ENCODE measurements at regions not wholly inside any gene's neighbourhood (a gene's known extent, or its start where the extent isn't known, plus 50 kb on each side); places are given as distances from the start of the nearest gene placed in this dataset.

- WGBS (ENCODE audit: insufficient coverage): no CpG with 5 or more reads among the region's 1 CpG
- Histone ChIP-seq H3K36me3 (ENCODE audit: control insufficient read depth in 4 of 4, insufficient read depth in 4 of 4, low read length in 3 of 4) (no peaks in the 10 kb centered on the region), H3K9me3 (ENCODE audit: control extremely low read depth in 1 of 5, control insufficient read depth in 4 of 5, insufficient read depth in 2 of 5, low read depth in 1 of 5, low read length in 4 of 5) (peaks cover 0 to 11% (median 0%) of the 10 kb centered on the region in 5 experiments), H3K4me3 (ENCODE audit: control insufficient read depth in 1 of 7, extremely low read depth in 1 of 7, insufficient read depth in 4 of 7, low read depth in 2 of 7, low read length in 6 of 7) (no peak overlapping the region), H3K27me3 (replicated peaks in 2 of 5; ENCODE audit: control insufficient read depth in 4 of 5, insufficient read depth in 5 of 5, low read length in 4 of 5) (no peaks in the 10 kb centered on the region), H3K4me1 (ENCODE audit: control extremely low read depth in 1 of 4, control insufficient read depth in 4 of 4, insufficient read depth in 4 of 4, low read length in 3 of 4) (no peaks in the 10 kb centered on the region), H3K27ac (ENCODE audit: insufficient read depth in 1 of 2, low read depth in 1 of 2, low read length in 2 of 2, poor library complexity in 1 of 2, severe bottlenecking in 2 of 2) (no peak overlapping the region)
- CTCF ChIA-PET: no interaction called here
- POLR2A ChIA-PET: no interaction called here
- DNase-seq: no peak
Measured at GRCh38 chr1:60458111-60458510, 384.5 kb upstream of the C1orf87 start.

DNA sequence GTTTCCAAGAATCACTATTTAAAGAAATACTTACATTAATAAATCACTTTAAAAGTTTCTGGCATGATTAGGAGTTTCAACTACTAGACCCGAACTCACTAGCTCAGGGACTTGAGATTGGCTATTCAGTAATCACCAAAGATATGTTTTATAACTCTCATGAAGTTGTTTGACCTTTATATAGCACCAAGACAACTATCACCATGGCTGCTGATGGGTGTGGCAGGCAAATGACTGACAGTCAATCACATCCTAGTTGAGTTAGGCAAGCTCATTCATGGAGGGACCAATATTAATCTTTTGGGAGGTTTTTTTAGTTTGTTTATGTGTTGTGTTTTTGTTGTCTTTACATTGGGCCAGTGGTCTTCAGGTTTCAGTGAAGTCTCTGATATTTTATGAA, 376.3 kb upstream of the C1orf87 start:
- H3K27ac ChIP-seq (ENCODE audit: insufficient read depth in 1 of 2, low read depth in 1 of 2, low read length in 2 of 2, poor library complexity in 1 of 2, severe bottlenecking in 2 of 2): no peak overlapping the region
- no peak overlapping the region for H3K4me3 ChIP-seq (ENCODE audit: control insufficient read depth in 1 of 7, extremely low read depth in 1 of 7, insufficient read depth in 4 of 7, low read depth in 2 of 7, low read length in 6 of 7)
- peaks cover 0 to 5% (median 0%) of the 10 kb centered on the region in 5 experiments for H3K9me3 ChIP-seq (ENCODE audit: control extremely low read depth in 1 of 5, control insufficient read depth in 4 of 5, insufficient read depth in 2 of 5, low read depth in 1 of 5, low read length in 4 of 5)
- no peaks in the 10 kb centered on the region for H3K4me1 ChIP-seq (ENCODE audit: control extremely low read depth in 1 of 4, control insufficient read depth in 4 of 4, insufficient read depth in 4 of 4, low read length in 3 of 4)
- no peaks in the 10 kb centered on the region for H3K36me3 ChIP-seq (ENCODE audit: control insufficient read depth in 4 of 4, insufficient read depth in 4 of 4, low read length in 3 of 4)
- no peaks in the 10 kb centered on the region for H3K27me3 ChIP-seq (replicated peaks in 2 of 5; ENCODE audit: control insufficient read depth in 4 of 5, insufficient read depth in 5 of 5, low read length in 4 of 5)
- WGBS (ENCODE audit: insufficient coverage): no CpG with 5 or more reads among the region's 1 CpG
- ChIA-PET CTCF (no interaction called here), POLR2A (interaction anchor here (0.6 kb wide), 1 partner anchor 291 kb away, joined by 3 read pairs; no protein-coding TSS in a partner anchor)
- no peak for DNase-seq

GRCh38 chr1:60448850-60449249, 375.3 kb upstream of the C1orf87 start:
- DNase-seq: no peak
- no peak overlapping the region for H3K27ac ChIP-seq (ENCODE audit: insufficient read depth in 1 of 2, low read depth in 1 of 2, low read length in 2 of 2, poor library complexity in 1 of 2, severe bottlenecking in 2 of 2)
- no peaks in the 10 kb centered on the region for H3K36me3 ChIP-seq (ENCODE audit: control insufficient read depth in 4 of 4, insufficient read depth in 4 of 4, low read length in 3 of 4)
- H3K9me3 ChIP-seq (ENCODE audit: control extremely low read depth in 1 of 5, control insufficient read depth in 4 of 5, insufficient read depth in 2 of 5, low read depth in 1 of 5, low read length in 4 of 5): peaks cover 0 to 2% (median 0%) of the 10 kb centered on the region in 5 experiments
- no peaks in the 10 kb centered on the region for H3K27me3 ChIP-seq (replicated peaks in 2 of 5; ENCODE audit: control insufficient read depth in 4 of 5, insufficient read depth in 5 of 5, low read length in 4 of 5)
- no CpG with 5 or more reads among the region's 1 CpG for WGBS (ENCODE audit: insufficient coverage)
- ChIA-PET CTCF (no interaction called here), POLR2A (no interaction called here)
- H3K4me3 ChIP-seq (ENCODE audit: control insufficient read depth in 1 of 7, extremely low read depth in 1 of 7, insufficient read depth in 4 of 7, low read depth in 2 of 7, low read length in 6 of 7): no peak overlapping the region
- H3K4me1 ChIP-seq (ENCODE audit: control extremely low read depth in 1 of 4, control insufficient read depth in 4 of 4, insufficient read depth in 4 of 4, low read length in 3 of 4): no peaks in the 10 kb centered on the region

- DNase-seq: no peak
- Histone ChIP-seq H3K9me3 (ENCODE audit: control extremely low read depth in 1 of 5, control insufficient read depth in 4 of 5, insufficient read depth in 2 of 5, low read depth in 1 of 5, low read length in 4 of 5) (peaks cover 0 to 2% (median 0%) of the 10 kb centered on the region in 5 experiments), H3K36me3 (ENCODE audit: control insufficient read depth in 4 of 4, insufficient read depth in 4 of 4, low read length in 3 of 4) (no peaks in the 10 kb centered on the region), H3K4me1 (ENCODE audit: control extremely low read depth in 1 of 4, control insufficient read depth in 4 of 4, insufficient read depth in 4 of 4, low read length in 3 of 4) (no peaks in the 10 kb centered on the region), H3K4me3 (ENCODE audit: control insufficient read depth in 1 of 7, extremely low read depth in 1 of 7, insufficient read depth in 4 of 7, low read depth in 2 of 7, low read length in 6 of 7) (no peak overlapping the region), H3K27ac (ENCODE audit: insufficient read depth in 1 of 2, low read depth in 1 of 2, low read length in 2 of 2, poor library complexity in 1 of 2, severe bottlenecking in 2 of 2) (no peak overlapping the region), H3K27me3 (replicated peaks in 2 of 5; ENCODE audit: control insufficient read depth in 4 of 5, insufficient read depth in 5 of 5, low read length in 4 of 5) (no peaks in the 10 kb centered on the region)
- CTCF ChIA-PET: no interaction called here
- WGBS (ENCODE audit: insufficient coverage): 100% methylated on average over 1 of the region's 1 CpG
- POLR2A ChIA-PET: no interaction called here
Measured at GRCh38 chr1:60444680-60445079, 371.1 kb upstream of the C1orf87 start.

DNA sequence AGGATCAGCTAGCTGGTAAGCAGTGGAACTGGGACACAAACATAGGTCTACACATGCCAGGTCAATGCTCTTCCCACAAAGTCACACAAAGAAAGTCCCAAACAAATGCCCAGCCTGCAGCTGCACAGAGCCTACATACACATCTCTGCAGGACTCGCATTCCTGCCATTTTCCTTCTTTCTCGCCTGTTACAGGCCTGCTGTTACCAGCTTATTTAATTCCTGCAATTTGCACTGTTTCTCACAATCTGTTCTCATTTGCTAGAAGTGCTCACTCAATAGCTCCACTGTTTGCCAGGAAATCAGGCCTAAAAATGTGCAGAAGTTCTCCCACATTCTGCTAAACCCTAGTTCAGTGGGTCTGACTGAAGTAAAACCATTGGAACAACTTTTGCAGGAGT, 362.6 kb upstream of the C1orf87 start:
- no peak overlapping the region for H3K4me3 ChIP-seq (ENCODE audit: control insufficient read depth in 1 of 7, extremely low read depth in 1 of 7, insufficient read depth in 4 of 7, low read depth in 2 of 7, low read length in 6 of 7)
- H3K4me1 ChIP-seq (ENCODE audit: control extremely low read depth in 1 of 4, control insufficient read depth in 4 of 4, insufficient read depth in 4 of 4, low read length in 3 of 4): no peaks in the 10 kb centered on the region
- DNase-seq: no peak
- WGBS (ENCODE audit: insufficient coverage): 93% methylated on average over 2 of the region's 2 CpGs
- H3K9me3 ChIP-seq (ENCODE audit: control extremely low read depth in 1 of 5, control insufficient read depth in 4 of 5, insufficient read depth in 2 of 5, low read depth in 1 of 5, low read length in 4 of 5): peaks cover 0 to 7% (median 6%) of the 10 kb centered on the region in 5 experiments
- POLR2A ChIA-PET: no interaction called here
- no peak overlapping the region for H3K27ac ChIP-seq (ENCODE audit: insufficient read depth in 1 of 2, low read depth in 1 of 2, low read length in 2 of 2, poor library complexity in 1 of 2, severe bottlenecking in 2 of 2)
- H3K27me3 ChIP-seq (replicated peaks in 2 of 5; ENCODE audit: control insufficient read depth in 4 of 5, insufficient read depth in 5 of 5, low read length in 4 of 5): no peaks in the 10 kb centered on the region
- CTCF ChIA-PET: no interaction called here
- no peaks in the 10 kb centered on the region for H3K36me3 ChIP-seq (ENCODE audit: control insufficient read depth in 4 of 4, insufficient read depth in 4 of 4, low read length in 3 of 4)

DNA sequence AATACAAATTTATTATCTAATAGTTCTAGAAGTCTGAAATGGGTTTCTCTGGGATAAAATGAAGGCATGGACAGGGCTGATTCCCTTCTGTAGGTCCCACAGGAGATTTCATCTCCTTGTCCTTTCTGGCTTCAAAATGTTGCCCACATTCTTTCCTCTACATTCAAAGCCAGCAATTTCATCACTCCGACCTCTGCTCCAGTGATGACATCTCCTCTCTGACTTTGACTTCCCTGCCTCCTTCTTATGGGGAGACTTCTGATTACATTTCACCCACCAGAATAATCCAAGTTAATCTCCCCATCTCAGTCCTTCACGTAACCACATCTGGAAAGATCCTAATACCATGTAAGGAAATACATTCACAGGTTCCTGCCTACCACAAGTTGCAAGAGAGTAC, 358.0 kb upstream of the C1orf87 start:
- CTCF ChIA-PET: no interaction called here
- no peak for DNase-seq

GRCh38 chr1:60430375-60430774, 356.8 kb upstream of the C1orf87 start:
- DNase-seq: no peak
- Histone ChIP-seq H3K36me3 (ENCODE audit: control insufficient read depth in 4 of 4, insufficient read depth in 4 of 4, low read length in 3 of 4) (no peaks in the 10 kb centered on the region), H3K27ac (ENCODE audit: insufficient read depth in 1 of 2, low read depth in 1 of 2, low read length in 2 of 2, poor library complexity in 1 of 2, severe bottlenecking in 2 of 2) (no peak overlapping the region), H3K4me3 (ENCODE audit: control insufficient read depth in 1 of 7, extremely low read depth in 1 of 7, insufficient read depth in 4 of 7, low read depth in 2 of 7, low read length in 6 of 7) (no peak overlapping the region), H3K27me3 (replicated peaks in 2 of 5; ENCODE audit: control insufficient read depth in 4 of 5, insufficient read depth in 5 of 5, low read length in 4 of 5) (no peaks in the 10 kb centered on the region), H3K9me3 (ENCODE audit: control extremely low read depth in 1 of 5, control insufficient read depth in 4 of 5, insufficient read depth in 2 of 5, low read depth in 1 of 5, low read length in 4 of 5) (peaks cover 0 to 7% (median 5%) of the 10 kb centered on the region in 5 experiments), H3K4me1 (ENCODE audit: control extremely low read depth in 1 of 4, control insufficient read depth in 4 of 4, insufficient read depth in 4 of 4, low read length in 3 of 4) (no peaks in the 10 kb centered on the region)
- ChIA-PET POLR2A (no interaction called here), CTCF (no interaction called here)
- WGBS (ENCODE audit: insufficient coverage): no CpG with 5 or more reads among the region's 2 CpGs

More for the DNA sequence above, 358.0 kb upstream of the C1orf87 start:
- Histone ChIP-seq H3K4me1 (ENCODE audit: control extremely low read depth in 1 of 4, control insufficient read depth in 4 of 4, insufficient read depth in 4 of 4, low read length in 3 of 4) (no peaks in the 10 kb centered on the region), H3K27ac (ENCODE audit: insufficient read depth in 1 of 2, low read depth in 1 of 2, low read length in 2 of 2, poor library complexity in 1 of 2, severe bottlenecking in 2 of 2) (no peak overlapping the region), H3K27me3 (replicated peaks in 2 of 5; ENCODE audit: control insufficient read depth in 4 of 5, insufficient read depth in 5 of 5, low read length in 4 of 5) (no peaks in the 10 kb centered on the region), H3K36me3 (ENCODE audit: control insufficient read depth in 4 of 4, insufficient read depth in 4 of 4, low read length in 3 of 4) (no peaks in the 10 kb centered on the region), H3K9me3 (ENCODE audit: control extremely low read depth in 1 of 5, control insufficient read depth in 4 of 5, insufficient read depth in 2 of 5, low read depth in 1 of 5, low read length in 4 of 5) (peaks cover 0 to 7% (median 5%) of the 10 kb centered on the region in 5 experiments), H3K4me3 (ENCODE audit: control insufficient read depth in 1 of 7, extremely low read depth in 1 of 7, insufficient read depth in 4 of 7, low read depth in 2 of 7, low read length in 6 of 7) (no peak overlapping the region)
- WGBS (ENCODE audit: insufficient coverage): 100% methylated on average over 2 of the region's 2 CpGs
- POLR2A ChIA-PET: no interaction called here
